T-cell (primary cell): ENCODE measurements at regions not wholly inside any gene's neighbourhood (a gene's known extent, or its start where the extent isn't known, plus 50 kb on each side); places are given as distances from the start of the nearest gene placed in this dataset.

Experiments
- ATAC-seq, 4 experiments: fragments of 200-7000 bp in 3 of 4; fragments of 150-1000 bp in 1 of 4; cut with Tn5 transposase; replicated peaks in 1 of 4; 1 replicate in 3 of 4; 2 replicates in 1 of 4; pipeline ENCODE4 v1.10.0; 2021; ENCODE audit warnings: moderate library complexity in 3 of 4, mild to moderate bottlenecking in 2 of 4, moderate number of reproducible peaks in 1 of 4
- CTCF ChIA-PET, 2 donors: fragments of 300-600 bp; sonication (Branson Sonifier 250); formaldehyde crosslinking; loops; one replicate each; lab custom pipeline; 2022; ENCODE audit warnings: antibody characterized with exemption in 2 of 2; lab: Charles Lee
- POLR2A ChIA-PET, 2 donors: fragments of 300-600 bp; sonication (Branson Sonifier 250); formaldehyde crosslinking; loops; one replicate each; lab custom pipeline; 2022; ENCODE audit warnings: antibody characterized with exemption in 2 of 2; lab: Charles Lee
- DNase-seq, 35 experiments: peaks; one replicate each; pipeline versions ENCODE4 v3.0.0 to v3.0.0-alpha.2; 2013 to 2023
- H3K27ac ChIP-seq: one replicate; pipeline ENCODE4 v1.5.1; 2013; ENCODE audit warnings: low read length
- H3K27me3 ChIP-seq, 2 experiments: replicated peaks in 1 of 2; 1 replicate in 1 of 2; 2 replicates in 1 of 2; pipeline versions ENCODE4 v1.6.1 to v1.7.0; 2013; ENCODE audit warnings: low read length in 1 of 2, mixed read lengths in 1 of 2; ENCODE audit not compliant: control insufficient read depth in 2 of 2, insufficient read depth in 2 of 2; ENCODE audit errors: extremely low read depth in 1 of 2
- H3K36me3 ChIP-seq, 2 donors: 1 replicate in 1 of 2; 2 replicates in 1 of 2; pipeline versions ENCODE4 v1.6.1 to v1.7.0; 2013; ENCODE audit warnings: low read length in 1 of 2; ENCODE audit not compliant: control insufficient read depth in 2 of 2, insufficient read depth in 1 of 2; ENCODE audit errors: extremely low read depth in 1 of 2
- H3K4me1 ChIP-seq, 2 experiments: 1 replicate in 1 of 2; 2 replicates in 1 of 2; pipeline versions ENCODE4 v1.6.1 to v1.7.0; 2013; ENCODE audit warnings: low read length in 2 of 2, mixed read lengths in 1 of 2; ENCODE audit not compliant: insufficient read depth in 2 of 2, control insufficient read depth in 1 of 2; ENCODE audit errors: extremely low read depth in 1 of 2
- H3K4me3 ChIP-seq, 2 donors: 1 replicate in 1 of 2; 2 replicates in 1 of 2; pipeline versions ENCODE4 v1.5.1 to v1.7.0; 2013; ENCODE audit warnings: mild to moderate bottlenecking in 2 of 2, low read length in 1 of 2, moderate library complexity in 1 of 2; ENCODE audit not compliant: control insufficient read depth in 1 of 2; ENCODE audit errors: extremely low read depth in 1 of 2
- H3K9me3 ChIP-seq: 2 replicates; pipeline ENCODE4 v1.7.0; 2013
- H3K27ac Mint-ChIP-seq, 2 donors: one replicate each; pipeline ENCODE4 v1.8.0; 2020 to 2021; ENCODE audit warnings: mild to moderate bottlenecking in 2 of 2, mixed read lengths in 2 of 2
- H3K27me3 Mint-ChIP-seq, 2 donors: one replicate each; pipeline ENCODE4 v1.8.0; 2021 to 2022; ENCODE audit warnings: mixed read lengths in 2 of 2
- H3K36me3 Mint-ChIP-seq: one replicate; pipeline ENCODE4 v1.8.0; 2021; ENCODE audit warnings: mixed read lengths
- H3K4me1 Mint-ChIP-seq, 3 donors: one replicate each; pipeline ENCODE4 v1.8.0; 2020 to 2022; ENCODE audit warnings: mixed read lengths in 3 of 3, mild to moderate bottlenecking in 1 of 3
- H3K4me3 Mint-ChIP-seq, 3 donors: one replicate each; pipeline ENCODE4 v1.8.0; 2020 to 2022; ENCODE audit warnings: mild to moderate bottlenecking in 3 of 3, mixed read lengths in 3 of 3, moderate library complexity in 3 of 3
- H3K9me3 Mint-ChIP-seq, 3 donors: one replicate each; pipeline ENCODE4 v1.8.0; 2020 to 2022; ENCODE audit warnings: mixed read lengths in 3 of 3
- WGBS: methylation state at CpG from one replicate; pipeline ENCODE4 v1.1.5; 2013; ENCODE audit warnings: missing lambda C conversion rate; ENCODE audit not compliant: insufficient coverage; 5-methylcytosine and 5-hydroxymethylcytosine counted together

DNA sequence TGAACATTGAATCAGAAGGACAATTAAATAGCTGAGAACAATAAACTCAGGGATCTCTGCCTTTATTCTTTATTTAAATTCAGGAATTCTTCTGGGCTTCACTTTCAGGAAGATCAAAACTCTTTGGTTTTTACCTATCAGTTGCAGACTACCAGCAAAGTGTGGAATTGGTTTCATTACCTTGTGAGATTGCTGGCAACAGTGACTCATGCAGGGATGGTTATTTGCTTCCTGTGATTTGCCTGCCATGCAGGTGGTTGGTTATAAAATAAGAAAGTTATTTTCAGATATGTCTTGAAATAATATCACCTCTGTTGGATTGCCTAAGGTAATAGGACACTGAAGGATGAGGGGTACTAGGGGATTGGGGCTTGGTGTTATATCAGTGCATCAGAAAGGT lies 204.6 kb downstream of the PTBP2 start:
- POLR2A ChIA-PET: no interaction called here
- no peak overlapping the region for H3K27ac Mint-ChIP-seq
- no peaks in the 10 kb centered on the region for H3K4me1 ChIP-seq
- DNase-seq (no peak), ATAC-seq (no peak)
- CTCF ChIA-PET: no interaction called here
- no peak overlapping the region for H3K27ac ChIP-seq
- no peaks in the 10 kb centered on the region for H3K27me3 ChIP-seq
- H3K9me3 Mint-ChIP-seq: peaks cover 8 to 21% (median 12%) of the 10 kb centered on the region in 3 donors
- H3K4me3 ChIP-seq: no peak overlapping the region
- no peaks in the 10 kb centered on the region for H3K36me3 ChIP-seq
- H3K4me3 Mint-ChIP-seq: no peak overlapping the region
- H3K36me3 Mint-ChIP-seq: no peaks in the 10 kb centered on the region
- H3K9me3 ChIP-seq: no peaks in the 10 kb centered on the region
- H3K27me3 Mint-ChIP-seq: no peaks in the 10 kb centered on the region
- H3K4me1 Mint-ChIP-seq: no peaks in the 10 kb centered on the region

DNA sequence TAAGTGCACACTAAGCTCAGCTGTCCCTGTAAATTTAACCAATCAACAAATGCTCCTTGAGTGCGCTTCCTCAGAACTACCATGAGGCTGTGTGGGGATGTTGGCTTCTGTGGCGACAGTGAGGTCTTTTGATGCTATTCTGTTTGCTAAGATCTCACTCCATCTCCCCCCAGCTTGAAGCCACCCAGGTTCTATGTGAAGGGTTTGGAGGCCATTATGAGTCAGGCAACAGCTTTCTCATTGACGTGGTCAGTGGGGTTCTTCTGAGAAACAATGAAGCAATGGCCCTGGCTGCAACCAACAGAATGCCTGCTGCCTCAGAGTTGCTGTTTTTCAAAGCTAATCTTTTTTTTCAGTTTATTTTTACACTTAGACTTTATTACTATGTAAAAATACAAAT lies 205.5 kb downstream of the PTBP2 start:
- Histone ChIP-seq H3K4me3 (no peak overlapping the region), H3K27ac (no peak overlapping the region), H3K4me1 (no peaks in the 10 kb centered on the region), H3K36me3 (no peaks in the 10 kb centered on the region), H3K9me3 (no peaks in the 10 kb centered on the region), H3K27me3 (no peaks in the 10 kb centered on the region)
- H3K9me3 Mint-ChIP-seq: peaks cover 8 to 21% (median 12%) of the 10 kb centered on the region in 3 donors
- no peak overlapping the region for H3K4me3 Mint-ChIP-seq
- H3K27me3 Mint-ChIP-seq: no peaks in the 10 kb centered on the region
- ChIA-PET CTCF (no interaction called here), POLR2A (no interaction called here)
- no peaks in the 10 kb centered on the region for H3K4me1 Mint-ChIP-seq
- H3K27ac Mint-ChIP-seq: no peak overlapping the region
- DNase-seq (no peak), ATAC-seq (no peak)
- H3K36me3 Mint-ChIP-seq: no peaks in the 10 kb centered on the region
- no CpG with 5 or more reads among the region's 3 CpGs for WGBS

DNA sequence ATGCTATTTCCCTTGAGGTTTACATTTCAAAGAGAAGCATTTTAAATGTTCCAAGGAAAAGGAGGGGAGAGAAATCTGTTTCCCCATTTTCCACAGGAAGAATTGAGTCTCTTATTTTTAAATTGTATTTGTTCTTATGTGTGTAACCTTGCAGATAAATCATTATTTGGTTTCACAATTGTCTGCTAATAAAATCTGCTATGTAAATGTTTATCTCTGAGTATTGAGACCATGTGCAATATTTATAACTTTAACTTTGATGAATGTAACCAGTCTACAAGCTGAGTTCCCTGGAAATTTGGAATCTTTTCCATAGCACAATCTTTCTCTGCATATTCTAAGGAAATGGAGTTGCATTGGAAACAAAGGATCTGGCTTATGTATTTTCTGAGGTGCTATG lies 209.6 kb downstream of the PTBP2 start:
- ChIA-PET POLR2A (no interaction called here), CTCF (no interaction called here)
- Histone ChIP-seq H3K4me1 (no peaks in the 10 kb centered on the region), H3K4me3 (no peak overlapping the region), H3K27me3 (no peaks in the 10 kb centered on the region), H3K27ac (no peak overlapping the region), H3K9me3 (no peaks in the 10 kb centered on the region), H3K36me3 (no peaks in the 10 kb centered on the region)
- Mint-ChIP-seq H3K9me3 (no peaks in the 10 kb centered on the region), H3K4me3 (no peak overlapping the region), H3K27me3 (no peaks in the 10 kb centered on the region), H3K4me1 (no peaks in the 10 kb centered on the region), H3K36me3 (no peaks in the 10 kb centered on the region), H3K27ac (no peak overlapping the region)
- DNase-seq (no peak), ATAC-seq (no peak)

DNA sequence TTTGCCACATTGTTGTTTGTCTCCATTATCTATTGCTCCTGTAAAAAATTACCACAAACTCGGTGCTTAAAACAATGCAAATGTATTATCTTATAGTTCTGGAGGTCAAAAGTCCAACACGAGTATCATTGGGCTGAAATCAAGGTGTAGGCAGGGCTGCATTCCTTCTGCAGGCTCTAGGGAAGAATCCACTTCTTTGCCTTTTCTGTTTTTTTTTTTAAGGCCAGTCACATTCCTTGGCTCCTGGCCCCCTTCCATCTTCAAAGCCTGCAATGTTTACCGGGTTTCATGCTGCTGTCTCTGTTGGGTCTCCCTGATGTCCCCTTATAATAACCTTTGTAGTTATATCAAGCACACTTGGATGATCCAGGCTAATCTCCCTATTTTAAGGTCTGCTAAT lies 212.7 kb downstream of the PTBP2 start:
- ChIA-PET CTCF (no interaction called here), POLR2A (no interaction called here)
- Histone ChIP-seq H3K36me3 (no peaks in the 10 kb centered on the region), H3K4me3 (no peak overlapping the region), H3K9me3 (no peaks in the 10 kb centered on the region), H3K27ac (no peak overlapping the region), H3K4me1 (no peaks in the 10 kb centered on the region), H3K27me3 (no peaks in the 10 kb centered on the region)
- Mint-ChIP-seq H3K27me3 (no peaks in the 10 kb centered on the region), H3K9me3 (no peaks in the 10 kb centered on the region), H3K27ac (no peak overlapping the region), H3K4me3 (no peak overlapping the region), H3K36me3 (no peaks in the 10 kb centered on the region), H3K4me1 (no peaks in the 10 kb centered on the region)
- 78% methylated on average over 2 of the region's 3 CpGs for WGBS
- DNase-seq: no peak
- no peak for ATAC-seq

DNA sequence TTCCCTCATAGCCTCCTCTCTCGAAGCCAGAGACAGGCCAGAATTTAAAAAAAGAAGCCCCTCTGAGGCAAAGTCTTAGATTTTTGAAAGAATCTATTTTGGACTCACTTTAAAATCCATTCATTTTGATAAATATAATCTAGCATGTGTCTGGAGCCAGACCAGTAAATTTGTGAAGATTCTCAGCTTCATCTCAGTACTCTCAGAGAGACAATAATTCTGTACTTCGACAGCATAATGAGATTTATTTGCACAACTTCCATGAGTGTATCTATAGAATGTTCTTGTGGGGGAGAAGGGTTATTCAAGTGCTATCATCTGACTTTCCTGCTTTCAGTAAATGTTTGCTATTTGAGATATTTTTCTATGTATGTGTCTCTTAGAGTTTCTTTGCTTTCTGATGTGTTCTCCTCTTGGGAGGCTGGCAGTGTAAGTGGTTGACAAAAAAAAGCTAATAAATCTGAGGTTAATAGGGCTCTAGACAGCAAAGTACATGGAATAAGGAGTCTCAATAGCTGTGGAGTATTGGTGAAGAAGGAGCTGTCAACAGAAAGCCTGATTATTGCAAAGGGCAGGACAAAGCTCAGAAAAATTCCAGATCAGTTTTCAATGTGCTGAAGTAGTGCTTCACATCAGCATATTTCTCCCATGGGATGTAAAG lies 223.0 kb downstream of the PTBP2 start:
- DNase-seq: no peak
- no peak overlapping the region for H3K27ac Mint-ChIP-seq
- H3K4me1 Mint-ChIP-seq: no peaks in the 10 kb centered on the region
- Histone ChIP-seq H3K27me3 (peaks cover 0 to 6% of the 10 kb centered on the region in 2 experiments), H3K9me3 (no peaks in the 10 kb centered on the region), H3K36me3 (no peaks in the 10 kb centered on the region), H3K27ac (no peak overlapping the region), H3K4me1 (no peaks in the 10 kb centered on the region), H3K4me3 (no peak overlapping the region)
- no peaks in the 10 kb centered on the region for H3K9me3 Mint-ChIP-seq
- ATAC-seq: no peak
- no peaks in the 10 kb centered on the region for H3K36me3 Mint-ChIP-seq
- no peak overlapping the region for H3K4me3 Mint-ChIP-seq
- WGBS: no CpG with 5 or more reads among the region's 2 CpGs
- CTCF ChIA-PET: interaction anchor here in 1 of 2 donors (0.5 to 0.7 kb wide), 2 partner anchors 22 to 1110 kb away, joined by 3 read pairs; no protein-coding TSS in a partner anchor
- peaks cover 8 to 16% of the 10 kb centered on the region in 2 donors for H3K27me3 Mint-ChIP-seq
- POLR2A ChIA-PET: no interaction called here

DNA sequence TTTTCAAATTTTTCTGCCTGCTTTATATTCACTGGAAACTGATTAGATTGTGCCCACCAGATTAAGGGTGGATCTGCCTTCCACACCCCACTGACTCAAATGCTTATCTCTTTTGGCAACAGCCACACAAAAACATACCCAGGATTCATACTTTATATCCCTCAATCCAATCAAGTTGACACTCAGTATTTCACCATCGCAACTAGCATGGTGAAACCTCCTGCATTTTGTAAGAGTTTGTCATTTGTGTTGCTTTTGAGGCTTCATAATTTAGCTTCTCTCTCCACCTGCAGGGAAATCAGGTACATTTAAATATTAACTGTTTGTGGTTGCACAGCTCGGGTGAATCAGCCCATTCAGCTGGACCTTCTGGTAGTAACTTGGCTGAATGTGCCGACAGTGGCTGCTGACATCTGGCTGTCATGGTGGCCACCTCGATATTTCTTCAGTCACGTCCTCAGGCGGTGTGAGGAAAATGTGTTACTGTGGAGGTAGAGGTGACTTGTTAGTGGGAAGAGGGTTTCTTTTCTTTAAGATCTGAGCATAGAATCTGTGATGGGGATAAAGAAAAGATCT lies 224.0 kb downstream of the PTBP2 start:
- Histone ChIP-seq H3K4me3 (no peak overlapping the region), H3K4me1 (no peaks in the 10 kb centered on the region), H3K27me3 (peaks cover 0 to 6% of the 10 kb centered on the region in 2 experiments), H3K36me3 (no peaks in the 10 kb centered on the region), H3K27ac (no peak overlapping the region), H3K9me3 (no peaks in the 10 kb centered on the region)
- WGBS: 83% methylated on average over 4 of the region's 6 CpGs
- H3K4me1 Mint-ChIP-seq: no peaks in the 10 kb centered on the region
- CTCF ChIA-PET: no interaction called here
- POLR2A ChIA-PET: no interaction called here
- peaks cover 8 to 19% of the 10 kb centered on the region in 2 donors for H3K27me3 Mint-ChIP-seq
- DNase-seq (no peak), ATAC-seq (no peak)
- H3K27ac Mint-ChIP-seq: no peak overlapping the region
- H3K9me3 Mint-ChIP-seq: no peaks in the 10 kb centered on the region
- H3K36me3 Mint-ChIP-seq: no peaks in the 10 kb centered on the region
- no peak overlapping the region for H3K4me3 Mint-ChIP-seq
